ENCODE measurements at regions not wholly inside any gene's neighbourhood (a gene's known extent, or its start where the extent isn't known, plus 50 kb on each side); places are given as distances from the start of the nearest gene placed in this dataset.
"Not testable (repeated sequence)": the region's sequence is repeated elsewhere in the genome, so short reads cannot be mapped to it uniquely, and the experiment has no call there.

DNA sequence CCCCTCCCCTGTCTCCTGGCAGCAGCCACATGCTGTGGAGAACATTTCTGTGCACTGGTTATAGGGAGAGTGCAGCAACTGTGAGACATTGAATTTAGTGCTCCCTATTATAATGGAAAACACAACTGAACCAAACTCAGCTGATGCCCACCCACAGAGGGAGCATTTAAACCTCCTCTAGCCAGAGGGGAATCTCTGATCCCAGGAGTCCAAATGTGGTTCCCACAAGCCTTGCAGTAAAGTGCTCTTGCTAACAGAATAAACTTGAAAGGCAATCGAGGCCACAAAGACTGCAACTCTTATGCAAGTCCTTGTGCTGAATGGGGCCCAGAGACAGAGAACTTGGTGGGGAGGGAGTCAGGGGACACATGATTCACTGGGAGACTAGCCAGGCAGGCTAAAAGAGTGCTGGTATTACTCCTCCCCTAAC, 638.8 kb upstream of the VRK2 start:
- Histone ChIP-seq H3K27me3 (ENCODE audit: low read length) (no peaks in the 10 kb centered on the region), H3F3A (ENCODE audit: insufficient read depth) (no peaks in the 10 kb centered on the region), H3K27ac (ENCODE audit: low read depth, low read length) (no peak overlapping the region), H3K4me2 (ENCODE audit: low read depth, low read length, poor library complexity, severe bottlenecking) (no peak overlapping the region), H2AFZ (ENCODE audit: low read depth, low read length, severe bottlenecking) (no peak overlapping the region), H3K36me3 (ENCODE audit: low read length) (no peaks in the 10 kb centered on the region), H3K9me2 (replicated peaks; ENCODE audit: insufficient read depth, low read length) (no peaks in the 10 kb centered on the region), H4K20me1 (ENCODE audit: low read depth, low read length) (no peaks in the 10 kb centered on the region), H3K9me3 (ENCODE audit: insufficient read depth, low read length) (no peaks in the 10 kb centered on the region), H3K4me3 (ENCODE audit: insufficient read depth, low read length, poor library complexity, severe bottlenecking) (no peak overlapping the region), H3K79me2 (ENCODE audit: insufficient read depth, low read length) (no peaks in the 10 kb centered on the region), H3K9ac (ENCODE audit: low read length) (no peak overlapping the region)
- no peak for TF ChIP-seq EZH2phosphoT487 (conservative IDR thresholded peaks at IDR 0.05; ENCODE audit: low read length)
- TF ChIP-seq, protein P1, sequence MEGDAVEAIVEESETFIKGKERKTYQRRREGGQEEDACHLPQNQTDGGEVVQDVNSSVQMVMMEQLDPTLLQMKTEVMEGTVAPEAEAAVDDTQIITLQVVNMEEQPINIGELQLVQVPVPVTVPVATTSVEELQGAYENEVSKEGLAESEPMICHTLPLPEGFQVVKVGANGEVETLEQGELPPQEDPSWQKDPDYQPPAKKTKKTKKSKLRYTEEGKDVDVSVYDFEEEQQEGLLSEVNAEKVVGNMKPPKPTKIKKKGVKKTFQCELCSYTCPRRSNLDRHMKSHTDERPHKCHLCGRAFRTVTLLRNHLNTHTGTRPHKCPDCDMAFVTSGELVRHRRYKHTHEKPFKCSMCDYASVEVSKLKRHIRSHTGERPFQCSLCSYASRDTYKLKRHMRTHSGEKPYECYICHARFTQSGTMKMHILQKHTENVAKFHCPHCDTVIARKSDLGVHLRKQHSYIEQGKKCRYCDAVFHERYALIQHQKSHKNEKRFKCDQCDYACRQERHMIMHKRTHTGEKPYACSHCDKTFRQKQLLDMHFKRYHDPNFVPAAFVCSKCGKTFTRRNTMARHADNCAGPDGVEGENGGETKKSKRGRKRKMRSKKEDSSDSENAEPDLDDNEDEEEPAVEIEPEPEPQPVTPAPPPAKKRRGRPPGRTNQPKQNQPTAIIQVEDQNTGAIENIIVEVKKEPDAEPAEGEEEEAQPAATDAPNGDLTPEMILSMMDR (IDR thresholded peaks at IDR 0.05; ENCODE audit: insufficient read depth, low read length, poor library complexity, severe bottlenecking), result no peak

DNA sequence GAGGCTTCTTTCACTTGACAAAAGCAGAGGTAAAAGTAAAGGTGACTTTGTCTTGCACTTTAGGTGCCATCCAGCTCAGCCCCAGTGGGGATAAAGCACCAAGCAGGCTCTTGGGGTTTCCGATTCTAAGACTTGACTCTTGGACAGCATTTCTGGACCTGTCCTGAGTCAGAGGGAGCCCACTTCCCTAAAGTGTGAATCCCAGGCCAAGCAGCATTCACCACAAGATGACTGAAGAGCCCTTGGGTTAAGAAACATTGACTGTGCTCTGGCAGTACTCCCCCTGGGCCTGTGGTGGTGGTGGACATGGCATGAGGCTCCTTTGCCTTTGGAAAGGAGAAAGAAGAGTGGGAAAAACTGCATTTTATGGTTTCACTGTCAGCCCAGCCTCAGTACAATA, 638.0 kb upstream of the VRK2 start:
- Histone ChIP-seq H3K9me2 (replicated peaks; ENCODE audit: insufficient read depth, low read length) (no peaks in the 10 kb centered on the region), H3K79me2 (ENCODE audit: insufficient read depth, low read length) (no peaks in the 10 kb centered on the region), H3K4me2 (ENCODE audit: low read depth, low read length, poor library complexity, severe bottlenecking) (no peak overlapping the region), H3F3A (ENCODE audit: insufficient read depth) (no peaks in the 10 kb centered on the region), H3K27ac (ENCODE audit: low read depth, low read length) (no peak overlapping the region), H3K36me3 (ENCODE audit: low read length) (no peaks in the 10 kb centered on the region), H3K4me3 (ENCODE audit: insufficient read depth, low read length, poor library complexity, severe bottlenecking) (no peak overlapping the region), H4K20me1 (ENCODE audit: low read depth, low read length) (no peaks in the 10 kb centered on the region), H3K9me3 (ENCODE audit: insufficient read depth, low read length) (no peaks in the 10 kb centered on the region), H3K9ac (ENCODE audit: low read length) (no peak overlapping the region), H3K27me3 (ENCODE audit: low read length) (no peaks in the 10 kb centered on the region), H2AFZ (ENCODE audit: low read depth, low read length, severe bottlenecking) (no peak overlapping the region)
- no peak for TF ChIP-seq EZH2phosphoT487 (conservative IDR thresholded peaks at IDR 0.05; ENCODE audit: low read length)
- TF ChIP-seq, protein P1 (IDR thresholded peaks at IDR 0.05; ENCODE audit: insufficient read depth, low read length, poor library complexity, severe bottlenecking), result no peak

DNA sequence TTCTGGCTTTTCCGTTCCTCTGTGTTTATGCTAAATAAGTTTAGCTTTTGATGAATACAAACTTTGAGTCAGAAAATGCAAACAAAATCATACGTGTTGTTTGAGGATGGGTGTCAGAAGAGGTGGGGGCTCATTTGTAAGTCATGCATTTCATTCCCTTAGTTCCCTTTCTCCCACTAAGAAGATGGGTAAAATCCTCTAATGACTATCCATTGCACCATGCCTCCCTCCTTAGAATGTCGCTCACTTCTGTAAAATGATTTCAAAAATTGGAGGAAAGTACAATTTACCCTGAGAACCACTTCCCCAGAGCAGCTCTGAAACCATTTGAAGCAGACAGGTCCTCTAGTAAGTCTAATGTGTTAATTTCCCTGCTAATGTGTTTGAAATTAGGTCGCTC, 629.6 kb upstream of the VRK2 start:
- Histone ChIP-seq H2AFZ (ENCODE audit: low read depth, low read length, severe bottlenecking) (no peak overlapping the region), H3K27ac (ENCODE audit: low read depth, low read length) (no peak overlapping the region), H4K20me1 (ENCODE audit: low read depth, low read length) (no peaks in the 10 kb centered on the region), H3K27me3 (ENCODE audit: low read length) (no peaks in the 10 kb centered on the region), H3F3A (ENCODE audit: insufficient read depth) (no peaks in the 10 kb centered on the region), H3K79me2 (ENCODE audit: insufficient read depth, low read length) (no peaks in the 10 kb centered on the region), H3K9ac (ENCODE audit: low read length) (no peak overlapping the region), H3K36me3 (ENCODE audit: low read length) (no peaks in the 10 kb centered on the region), H3K9me2 (replicated peaks; ENCODE audit: insufficient read depth, low read length) (no peaks in the 10 kb centered on the region), H3K9me3 (ENCODE audit: insufficient read depth, low read length) (no peaks in the 10 kb centered on the region), H3K4me3 (ENCODE audit: insufficient read depth, low read length, poor library complexity, severe bottlenecking) (no peak overlapping the region), H3K4me2 (ENCODE audit: low read depth, low read length, poor library complexity, severe bottlenecking) (no peak overlapping the region)
- TF ChIP-seq EZH2phosphoT487 (conservative IDR thresholded peaks at IDR 0.05; ENCODE audit: low read length), result no peak
- TF ChIP-seq, protein P1 (IDR thresholded peaks at IDR 0.05; ENCODE audit: insufficient read depth, low read length, poor library complexity, severe bottlenecking), result no peak

DNA sequence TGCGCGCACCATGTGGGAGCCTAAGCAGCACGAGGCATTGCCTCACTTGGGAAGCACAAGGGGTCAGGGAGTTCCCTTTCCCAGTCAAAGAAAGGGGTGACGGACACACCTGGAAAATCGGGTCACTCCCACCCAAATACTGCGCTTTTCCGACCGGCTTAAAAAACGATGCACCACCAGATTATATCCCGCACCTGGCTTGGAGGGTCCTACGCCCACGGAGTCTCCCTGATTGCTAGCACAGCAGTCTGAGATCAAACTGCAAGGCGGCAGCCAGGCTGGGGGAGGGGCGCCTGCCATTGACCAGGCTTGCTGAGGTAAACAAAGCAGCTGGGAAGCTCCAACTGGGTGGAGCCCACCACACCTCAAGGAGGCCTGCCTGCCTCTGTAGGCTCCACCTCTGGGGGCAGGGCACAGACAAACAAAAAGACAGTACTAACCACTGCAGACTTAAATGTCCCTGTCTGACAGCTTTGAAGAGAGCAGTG, 627.7 kb upstream of the VRK2 start:
- H3F3A ChIP-seq (ENCODE audit: insufficient read depth); H3K9ac ChIP-seq (ENCODE audit: low read length); H2AFZ ChIP-seq (ENCODE audit: low read depth, low read length, severe bottlenecking); H3K4me3 ChIP-seq (ENCODE audit: insufficient read depth, low read length, poor library complexity, severe bottlenecking); H3K36me3 ChIP-seq (ENCODE audit: low read length); H3K27ac ChIP-seq (ENCODE audit: low read depth, low read length); H3K79me2 ChIP-seq (ENCODE audit: insufficient read depth, low read length); H3K9me3 ChIP-seq (ENCODE audit: insufficient read depth, low read length); H3K4me2 ChIP-seq (ENCODE audit: low read depth, low read length, poor library complexity, severe bottlenecking); H3K27me3 ChIP-seq (ENCODE audit: low read length); H4K20me1 ChIP-seq (ENCODE audit: low read depth, low read length); H3K9me2 ChIP-seq (replicated peaks; ENCODE audit: insufficient read depth, low read length): not testable (repeated sequence)

Data from SU-DHL-6 (cell line).